Left hindlimb (tissue), 1 donor: ENCODE measurements at regions not wholly inside any gene's neighbourhood (a gene's known extent, or its start where the extent isn't known, plus 50 kb on each side); places are given as distances from the start of the nearest gene placed in this dataset.

ENCODE experiments used
- DNase-seq: peaks from one replicate; pipeline ENCODE4 v3.0.0-alpha.2; 2018

DNA sequence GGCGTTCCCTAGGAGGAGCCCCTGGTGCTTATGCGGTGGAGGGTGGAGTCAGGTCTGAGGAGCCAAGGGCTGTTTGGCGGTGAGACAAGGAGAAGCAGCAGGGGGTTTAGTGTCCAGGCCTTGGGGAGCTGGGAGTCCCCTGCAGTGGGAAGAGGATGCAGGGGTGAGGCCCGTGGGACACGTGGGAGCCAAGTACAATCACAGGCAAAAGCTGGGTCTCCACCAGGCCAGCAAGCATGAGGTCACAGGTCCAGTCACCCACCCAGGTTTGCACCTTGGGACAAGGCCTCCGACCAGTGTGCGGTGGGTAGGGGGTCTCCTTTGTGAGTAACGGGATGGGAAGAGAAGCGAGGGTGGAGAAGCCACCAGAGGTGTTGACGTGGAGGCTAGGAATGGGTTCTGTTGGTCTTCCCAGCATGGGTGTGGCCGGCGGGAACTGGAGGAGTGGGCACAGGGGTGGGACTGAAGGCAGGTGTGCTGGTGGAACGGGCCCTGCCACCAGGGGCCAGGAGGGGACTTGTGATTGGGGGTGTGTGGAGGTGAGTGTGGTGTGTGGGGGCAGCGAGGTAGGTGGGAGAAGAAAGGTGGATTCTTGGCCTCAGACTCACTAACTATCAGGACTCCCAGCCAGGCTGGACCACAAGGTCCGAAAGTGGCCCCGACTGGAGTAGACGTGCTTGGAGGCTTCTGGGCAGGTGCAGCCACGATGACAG lies 953.6 kb downstream of the TBC1D22A start:
- no peak for DNase-seq

- DNase-seq: no peak
These were observed 951.5 kb downstream of the TBC1D22A start for GRCh38 chr22:47713941-47714340.

DNA sequence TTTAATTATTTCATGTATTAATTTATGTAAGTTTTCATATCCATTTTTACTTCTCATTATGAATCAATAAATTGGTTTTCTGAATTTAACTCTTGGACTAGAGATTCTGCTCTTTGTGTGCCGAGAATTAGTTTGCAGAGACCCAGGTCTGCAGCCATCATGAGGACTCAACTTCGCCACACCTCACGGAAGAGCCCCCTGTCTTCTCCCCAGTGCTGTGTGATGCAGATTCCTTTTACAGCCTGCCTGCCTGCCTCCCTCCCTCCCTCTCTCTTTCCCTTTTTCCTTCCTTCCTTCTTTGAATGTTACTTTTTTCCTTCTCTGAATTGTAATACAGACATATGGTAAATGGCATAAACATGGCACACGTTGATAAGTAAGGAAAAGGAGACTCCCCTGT lies 947.7 kb downstream of the TBC1D22A start:
- no peak for DNase-seq

DNA sequence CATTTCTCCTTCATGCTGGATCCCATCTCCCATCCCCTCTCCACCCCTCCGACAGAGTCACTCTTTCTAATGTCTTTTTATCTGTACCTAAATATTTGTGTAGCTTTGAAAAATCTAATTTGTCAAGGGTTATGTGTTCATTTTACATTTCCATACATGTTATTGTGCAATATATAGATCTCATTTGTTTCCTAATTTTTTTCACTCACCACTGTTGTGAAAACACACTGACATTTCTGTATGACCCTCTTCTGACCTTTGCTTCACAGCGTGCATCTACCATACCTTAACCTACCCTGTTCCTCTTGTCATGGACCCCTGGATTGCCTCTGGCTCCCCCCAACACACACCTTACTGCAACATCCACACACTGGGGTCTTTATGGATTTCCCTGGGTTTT lies 942.9 kb downstream of the TBC1D22A start:
- DNase-seq: no peak

DNA sequence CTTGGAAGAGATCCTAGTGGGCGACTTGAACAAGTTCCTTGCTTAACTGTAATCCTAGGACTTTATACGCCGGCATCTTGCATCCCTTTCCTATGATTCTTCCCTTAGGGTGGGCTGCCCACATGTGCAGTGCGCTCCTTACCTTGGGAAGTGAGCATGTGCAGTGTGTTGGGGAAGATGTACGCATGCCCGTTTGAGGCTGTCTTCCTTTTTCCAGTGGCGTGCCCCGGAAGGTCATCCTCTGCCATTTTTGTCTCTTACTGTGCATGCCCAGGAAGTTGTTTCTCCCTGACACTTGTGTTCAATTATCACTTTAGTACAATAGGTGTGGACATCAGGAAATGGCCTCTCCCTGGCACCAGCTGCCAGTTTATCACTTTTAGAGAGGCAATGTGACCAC lies 936.5 kb downstream of the TBC1D22A start:
- DNase-seq: no peak

DNA sequence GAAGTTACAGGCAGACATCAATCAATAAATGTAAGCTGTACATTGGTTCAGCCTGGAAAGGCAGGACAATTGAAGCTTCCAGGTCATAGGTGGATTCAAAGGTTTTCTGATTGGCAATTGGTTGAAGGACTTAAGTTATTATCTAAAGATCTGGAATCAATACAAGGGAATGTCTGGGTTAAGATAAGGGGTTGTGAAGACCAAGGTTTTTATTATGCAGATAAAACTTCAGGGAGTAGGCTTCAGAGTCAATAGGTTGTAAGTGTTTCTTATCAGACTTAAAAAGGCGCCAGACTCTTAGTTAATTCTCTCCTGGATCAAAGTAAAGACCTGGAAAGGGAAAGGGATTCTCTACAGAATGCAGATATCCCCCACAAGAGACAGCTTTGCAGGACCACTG lies 935.4 kb downstream of the TBC1D22A start:
- no peak for DNase-seq

DNA sequence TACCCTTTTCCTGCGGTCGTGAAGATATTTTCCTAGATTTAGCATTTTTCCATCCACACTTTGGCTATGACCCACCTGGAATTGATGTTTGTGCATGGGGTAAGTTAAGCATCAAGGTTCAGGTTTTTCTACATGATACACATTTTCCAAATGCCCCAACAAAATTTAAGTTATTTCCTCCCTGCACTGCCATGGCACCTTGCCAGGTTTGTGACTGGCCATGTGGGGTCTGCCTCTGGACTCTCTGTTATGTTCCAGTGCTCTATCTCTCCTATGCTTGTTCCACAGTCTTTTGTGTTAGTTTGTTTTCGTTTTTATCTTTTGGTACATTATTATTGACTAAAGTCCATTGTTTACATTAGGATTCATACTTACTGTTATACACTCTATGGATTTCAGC lies 934.3 kb downstream of the TBC1D22A start:
- no peak for DNase-seq

GRCh38 chr22:47695176-47695575 lies 932.7 kb downstream of the TBC1D22A start:
- no peak for DNase-seq

- no peak for DNase-seq
These were observed 932.2 kb downstream of the TBC1D22A start for GRCh38 chr22:47694536-47695130.

- DNase-seq: no peak
These were observed 931.2 kb downstream of the TBC1D22A start for GRCh38 chr22:47693606-47694005.

- DNase-seq: no peak
These were observed 930.4 kb downstream of the TBC1D22A start for GRCh38 chr22:47692811-47693210.

- no peak for DNase-seq
These were observed 928.9 kb downstream of the TBC1D22A start for GRCh38 chr22:47691152-47691895.

GRCh38 chr22:47690586-47690985 lies 928.1 kb downstream of the TBC1D22A start:
- no peak for DNase-seq

GRCh38 chr22:47690166-47690565 lies 927.7 kb downstream of the TBC1D22A start:
- no peak for DNase-seq

- no peak for DNase-seq
These were observed 925.3 kb downstream of the TBC1D22A start for GRCh38 chr22:47687776-47688175.

GRCh38 chr22:47687346-47687655 lies 924.9 kb downstream of the TBC1D22A start:
- no peak for DNase-seq

- no peak for DNase-seq
These were observed 924.3 kb downstream of the TBC1D22A start for GRCh38 chr22:47686594-47687345.

- no peak for DNase-seq
These were observed 919.1 kb downstream of the TBC1D22A start for GRCh38 chr22:47681411-47682165.

GRCh38 chr22:47678636-47679287 lies 916.3 kb downstream of the TBC1D22A start:
- DNase-seq: no peak

DNA sequence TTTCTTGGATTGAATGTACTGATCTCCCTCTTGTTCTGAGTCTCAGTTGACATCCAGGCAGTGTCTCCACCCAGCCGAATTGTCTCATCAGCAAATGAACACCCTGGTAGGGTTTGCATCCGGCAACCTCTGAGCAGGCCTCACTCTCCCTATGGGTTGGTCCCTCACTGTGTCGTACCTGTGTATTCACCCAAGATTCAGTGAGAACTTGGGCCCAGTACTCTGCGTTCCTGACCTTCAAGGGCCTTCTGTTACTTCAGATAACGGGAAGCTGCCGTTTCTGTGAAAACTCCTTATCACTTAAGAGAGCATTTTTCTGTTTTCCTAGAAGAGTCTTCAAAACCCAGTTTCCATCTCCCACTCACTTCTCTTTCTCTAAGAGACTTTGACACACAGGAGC lies 915.6 kb downstream of the TBC1D22A start:
- no peak for DNase-seq

GRCh38 chr22:47676685-47677084 lies 914.2 kb downstream of the TBC1D22A start:
- no peak for DNase-seq

GRCh38 chr22:47674600-47674999 lies 912.1 kb downstream of the TBC1D22A start:
- no peak for DNase-seq
